ENCODE measurements at regions not wholly inside any gene's neighbourhood (a gene's known extent, or its start where the extent isn't known, plus 50 kb on each side); places are given as distances from the start of the nearest gene placed in this dataset.
"Not testable (repeated sequence)": the region's sequence is repeated elsewhere in the genome, so short reads cannot be mapped to it uniquely, and the experiment has no call there.

- DNase-seq = no peak
Observed at GRCh38 chr7:148515237-148515636, 75.3 kb upstream of the C7orf33 start.

GRCh38 chr7:148515728-148516695 lies 74.6 kb upstream of the C7orf33 start:
- DNase-seq = no peak

- not testable (repeated sequence) for DNase-seq
Observed at GRCh38 chr7:148519386-148519785, 71.2 kb upstream of the C7orf33 start.

- no peak for DNase-seq
Observed at GRCh38 chr7:148521271-148521670, 69.3 kb upstream of the C7orf33 start.

GRCh38 chr7:148523550-148523949 lies 67.0 kb upstream of the C7orf33 start:
- no peak for DNase-seq

- no peak for DNase-seq
Observed at GRCh38 chr7:148524479-148525224, 65.9 kb upstream of the C7orf33 start.

- peak; percentile 86 for DNase-seq
Observed at GRCh38 chr7:148527717-148528168, 62.8 kb upstream of the C7orf33 start.

- DNase-seq = peak; percentile 15
Observed at GRCh38 chr7:148535217-148535616, 55.3 kb upstream of the C7orf33 start.

GRCh38 chr7:148537435-148537834 lies 53.1 kb upstream of the C7orf33 start:
- no peak for DNase-seq

- no peak for DNase-seq
Observed at GRCh38 chr7:148540041-148540738, 50.4 kb upstream of the C7orf33 start.
